ENCODE measurements at regions not wholly inside any gene's neighbourhood (a gene's known extent, or its start where the extent isn't known, plus 50 kb on each side); places are given as distances from the start of the nearest gene placed in this dataset.

- no peak for TF ChIP-seq ZNF462 (CRISPR knock-in tag; IDR thresholded peaks at IDR 0.05)
These were observed 174.1 kb upstream of the CCDC68 start (continued) for GRCh38 chr18:55133378-55133777.

GRCh38 chr18:55128437-55128836 lies 169.2 kb upstream of the CCDC68 start:
- Histone ChIP-seq H3K27me3 (ENCODE audit: insufficient read depth) (no peaks in the 10 kb centered on the region), H3K79me2 (replicated peaks; ENCODE audit: insufficient read depth) (no peaks in the 10 kb centered on the region), H3K4me2 (no peak overlapping the region), H3K27ac (ENCODE audit: low read depth) (no peak overlapping the region), H3K4me1 (ENCODE audit: insufficient read depth) (no peaks in the 10 kb centered on the region), H3K36me3 (ENCODE audit: insufficient read depth) (no peaks in the 10 kb centered on the region), H4K20me1 (replicated peaks; ENCODE audit: insufficient read depth) (no peaks in the 10 kb centered on the region), H3K4me3 (no peak overlapping the region), H3K9me2 (ENCODE audit: insufficient read depth) (peaks cover 6% of the 10 kb centered on the region), H2AFZ (peak overlapping the region; percentile 84; the same call in 1 of the 2 replicates), H3F3A (replicated peaks; ENCODE audit: low read depth) (no peaks in the 10 kb centered on the region)
- H3K4me3 Mint-ChIP-seq = no peak overlapping the region
- no peak overlapping the region for H3K27ac Mint-ChIP-seq
- no peaks in the 10 kb centered on the region for H3K4me1 Mint-ChIP-seq
- DNase-seq (ENCODE audit: low spot score) (no peak), ATAC-seq (no peak)
- no peaks in the 10 kb centered on the region for H3K27me3 Mint-ChIP-seq (ENCODE audit: insufficient read depth, low read depth, poor library complexity)
- H3K9me3 Mint-ChIP-seq = no peaks in the 10 kb centered on the region; the same call in 2 of the 3 replicates
- H3K36me3 Mint-ChIP-seq (ENCODE audit: low read depth) = no peaks in the 10 kb centered on the region
- no peak for TF ChIP-seq ZNF331 (CRISPR knock-in tag; IDR thresholded peaks at IDR 0.05; ENCODE audit: low read depth)
- TF ChIP-seq CREB1 (CRISPR knock-in tag; IDR thresholded peaks at IDR 0.05; ENCODE audit: low read depth) = no peak
- no peak for TF ChIP-seq REST (IDR thresholded peaks at IDR 0.05; ENCODE audit: unreplicated experiment)
- TF ChIP-seq CTCF (conservative IDR thresholded peaks at IDR 0.05; ENCODE audit: low read depth in 2 of 2) = no peak
- no peak for TF ChIP-seq STAT1 (IDR thresholded peaks at IDR 0.05; ENCODE audit: unreplicated experiment)
- no peak for TF ChIP-seq JUNB (IDR thresholded peaks at IDR 0.05; ENCODE audit: unreplicated experiment)
- TF ChIP-seq EZH2phosphoT487 (IDR thresholded peaks at IDR 0.05; ENCODE audit: unreplicated experiment) = no peak
